GM19395 (cell line): ENCODE measurements at regions not wholly inside any gene's neighbourhood (a gene's known extent, or its start where the extent isn't known, plus 50 kb on each side); places are given as distances from the start of the nearest gene placed in this dataset.

Source experiments
- ATAC-seq: cut with Tn5 transposase; IDR thresholded peaks from one replicate; pipeline ENCODE4 v1.9.1; 2021; ENCODE audit warnings: mild to moderate bottlenecking, moderate library complexity; ENCODE audit not compliant: unreplicated experiment

DNA sequence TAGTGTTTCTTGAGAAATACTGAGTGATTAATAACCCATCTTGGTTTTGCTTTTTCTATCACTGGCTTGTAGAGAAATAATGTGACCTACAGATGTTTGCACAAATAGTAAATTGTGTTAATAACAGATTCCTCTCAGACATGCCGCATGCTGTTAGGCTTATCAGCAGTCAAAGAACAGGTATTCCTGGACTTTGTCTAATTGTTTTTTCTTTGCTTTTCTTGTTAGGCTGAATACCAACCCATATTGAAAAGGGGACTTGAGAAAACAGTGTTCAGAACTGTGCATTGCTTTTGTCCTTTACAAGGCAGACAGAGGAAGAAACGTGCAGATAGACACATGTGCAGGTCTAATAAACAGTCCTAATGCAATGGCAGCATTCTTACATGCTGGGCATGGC, 51.0 kb upstream of the RARB start:
- ATAC-seq = no peak
